SJCRH30 (cell line): ENCODE measurements at regions not wholly inside any gene's neighbourhood (a gene's known extent, or its start where the extent isn't known, plus 50 kb on each side); places are given as distances from the start of the nearest gene placed in this dataset.

Experiments
- DNase-seq, 2 experiments: peaks; one replicate each; pipeline ENCODE4 v3.0.0-alpha.2; 2015 to 2020
- H3K27ac ChIP-seq: fragments of 250-450 bp; sonication (Bioruptor Pico); 2 replicates; pipeline ENCODE4 v1.5.1; 2020; ENCODE audit warnings: mild to moderate bottlenecking, moderate library complexity
- H3K27me3 ChIP-seq: fragments of 250-450 bp; sonication (Bioruptor Pico); 2 replicates; pipeline ENCODE4 v1.5.1; 2020; ENCODE audit warnings: mild to moderate bottlenecking, moderate library complexity
- H3K36me3 ChIP-seq: fragments of 250-450 bp; sonication (Bioruptor Pico); 2 replicates; pipeline ENCODE4 v1.5.1; 2020; ENCODE audit warnings: mild to moderate bottlenecking, moderate library complexity
- H3K4me1 ChIP-seq: fragments of 250-450 bp; sonication (Bioruptor Pico); 2 replicates; pipeline ENCODE4 v1.5.1; 2020; ENCODE audit warnings: mild to moderate bottlenecking, moderate library complexity
- H3K4me3 ChIP-seq: fragments of 250-450 bp; sonication (Bioruptor Pico); 2 replicates; pipeline ENCODE4 v1.5.1; 2020; ENCODE audit warnings: mild to moderate bottlenecking, moderate library complexity
- H3K9me3 ChIP-seq: fragments of 250-450 bp; sonication (Bioruptor Pico); replicated peaks from 2 replicates; pipeline ENCODE4 v1.5.1; 2020; ENCODE audit warnings: mild to moderate bottlenecking, moderate library complexity

- no peak for DNase-seq
Observed at GRCh38 chr4:128709268-128709667, 100.2 kb upstream of the JADE1 start.

GRCh38 chr4:128707864-128708263 is 101.6 kb upstream of the JADE1 start:
- Histone ChIP-seq H3K4me3 (no peak overlapping the region), H3K36me3 (no peaks in the 10 kb centered on the region)

More at GRCh38 chr4:128709268-128709667, 100.2 kb upstream of the JADE1 start:
- Histone ChIP-seq H3K36me3 (no peaks in the 10 kb centered on the region), H3K4me3 (no peak overlapping the region), H3K27ac (no peak overlapping the region), H3K9me3 (no peaks in the 10 kb centered on the region), H3K27me3 (no peaks in the 10 kb centered on the region), H3K4me1 (no peaks in the 10 kb centered on the region)

GRCh38 chr4:128703948-128704347 is 105.6 kb upstream of the JADE1 start:
- Histone ChIP-seq H3K9me3 (no peaks in the 10 kb centered on the region), H3K4me3 (no peak overlapping the region), H3K27me3 (no peaks in the 10 kb centered on the region), H3K27ac (no peak overlapping the region), H3K4me1 (no peaks in the 10 kb centered on the region), H3K36me3 (no peaks in the 10 kb centered on the region)
- DNase-seq = no peak

More at GRCh38 chr4:128707864-128708263, 101.6 kb upstream of the JADE1 start:
- Histone ChIP-seq H3K27me3 (no peaks in the 10 kb centered on the region), H3K4me1 (no peaks in the 10 kb centered on the region), H3K27ac (no peak overlapping the region), H3K9me3 (no peaks in the 10 kb centered on the region)
- DNase-seq = no peak

GRCh38 chr4:128700659-128701350 is 108.7 kb upstream of the JADE1 start:
- H3K36me3 ChIP-seq = no peaks in the 10 kb centered on the region
- no peaks in the 10 kb centered on the region for H3K9me3 ChIP-seq
- no peak overlapping the region for H3K27ac ChIP-seq
- H3K27me3 ChIP-seq = no peaks in the 10 kb centered on the region
- no peak for DNase-seq
- no peak overlapping the region for H3K4me3 ChIP-seq
- H3K4me1 ChIP-seq = no peaks in the 10 kb centered on the region

- H3K4me3 ChIP-seq = no peak overlapping the region
- H3K4me1 ChIP-seq = no peaks in the 10 kb centered on the region
- no peaks in the 10 kb centered on the region for H3K9me3 ChIP-seq
- no peak for DNase-seq
- no peaks in the 10 kb centered on the region for H3K27me3 ChIP-seq
- no peak overlapping the region for H3K27ac ChIP-seq
- H3K36me3 ChIP-seq = no peaks in the 10 kb centered on the region
Observed at GRCh38 chr4:128698386-128698785, 111.1 kb upstream of the JADE1 start.

- DNase-seq = no peak
- Histone ChIP-seq H3K4me3 (no peak overlapping the region), H3K36me3 (no peaks in the 10 kb centered on the region), H3K9me3 (no peaks in the 10 kb centered on the region), H3K4me1 (no peaks in the 10 kb centered on the region), H3K27me3 (no peaks in the 10 kb centered on the region), H3K27ac (no peak overlapping the region)
Observed at GRCh38 chr4:128697323-128697722, 112.2 kb upstream of the JADE1 start.

- no peak for DNase-seq
- no peak overlapping the region for H3K27ac ChIP-seq
- H3K27me3 ChIP-seq = no peaks in the 10 kb centered on the region
- H3K4me3 ChIP-seq = no peak overlapping the region
- no peaks in the 10 kb centered on the region for H3K9me3 ChIP-seq
- no peaks in the 10 kb centered on the region for H3K4me1 ChIP-seq
- H3K36me3 ChIP-seq = no peaks in the 10 kb centered on the region
Observed at GRCh38 chr4:128690011-128690410, 119.5 kb upstream of the JADE1 start.

- DNase-seq = no peak
- H3K4me3 ChIP-seq = no peak overlapping the region
Observed at GRCh38 chr4:128688846-128689437, 120.6 kb upstream of the JADE1 start.

GRCh38 chr4:128688033-128688721 is 121.3 kb upstream of the JADE1 start:
- DNase-seq = no peak
- Histone ChIP-seq H3K27me3 (no peaks in the 10 kb centered on the region), H3K36me3 (no peaks in the 10 kb centered on the region), H3K4me1 (no peaks in the 10 kb centered on the region), H3K4me3 (no peak overlapping the region), H3K27ac (no peak overlapping the region), H3K9me3 (no peaks in the 10 kb centered on the region)

More at GRCh38 chr4:128688846-128689437, 120.6 kb upstream of the JADE1 start:
- Histone ChIP-seq H3K9me3 (no peaks in the 10 kb centered on the region), H3K27ac (no peak overlapping the region), H3K36me3 (no peaks in the 10 kb centered on the region), H3K4me1 (no peaks in the 10 kb centered on the region), H3K27me3 (no peaks in the 10 kb centered on the region)

- DNase-seq = no peak
- H3K27me3 ChIP-seq = no peaks in the 10 kb centered on the region
- H3K9me3 ChIP-seq = no peaks in the 10 kb centered on the region
- no peak overlapping the region for H3K27ac ChIP-seq
- H3K4me3 ChIP-seq = no peak overlapping the region
- H3K36me3 ChIP-seq = no peaks in the 10 kb centered on the region
- H3K4me1 ChIP-seq = no peaks in the 10 kb centered on the region
Observed at GRCh38 chr4:128686810-128687209, 122.7 kb upstream of the JADE1 start.

GRCh38 chr4:128686032-128686465 is 123.5 kb upstream of the JADE1 start:
- no peak for DNase-seq

GRCh38 chr4:128684016-128684415 is 125.5 kb upstream of the JADE1 start:
- H3K27ac ChIP-seq = no peak overlapping the region
- no peaks in the 10 kb centered on the region for H3K36me3 ChIP-seq
- H3K4me3 ChIP-seq = no peak overlapping the region
- no peaks in the 10 kb centered on the region for H3K27me3 ChIP-seq
- no peaks in the 10 kb centered on the region for H3K9me3 ChIP-seq
- no peaks in the 10 kb centered on the region for H3K4me1 ChIP-seq
- no peak for DNase-seq

More at GRCh38 chr4:128686032-128686465, 123.5 kb upstream of the JADE1 start:
- Histone ChIP-seq H3K4me3 (no peak overlapping the region), H3K4me1 (no peaks in the 10 kb centered on the region), H3K36me3 (no peaks in the 10 kb centered on the region), H3K9me3 (no peaks in the 10 kb centered on the region), H3K27me3 (no peaks in the 10 kb centered on the region), H3K27ac (no peak overlapping the region)

GRCh38 chr4:128682942-128683666 is 126.4 kb upstream of the JADE1 start:
- Histone ChIP-seq H3K4me3 (no peak overlapping the region), H3K9me3 (no peaks in the 10 kb centered on the region), H3K36me3 (no peaks in the 10 kb centered on the region), H3K27ac (no peak overlapping the region), H3K27me3 (no peaks in the 10 kb centered on the region), H3K4me1 (no peaks in the 10 kb centered on the region)
- DNase-seq = no peak

GRCh38 chr4:128676095-128676494 is 133.4 kb upstream of the JADE1 start:
- Histone ChIP-seq H3K4me1 (no peaks in the 10 kb centered on the region), H3K9me3 (no peaks in the 10 kb centered on the region), H3K27ac (no peak overlapping the region), H3K27me3 (no peaks in the 10 kb centered on the region), H3K36me3 (no peaks in the 10 kb centered on the region), H3K4me3 (no peak overlapping the region)
- DNase-seq = no peak

- Histone ChIP-seq H3K36me3 (no peaks in the 10 kb centered on the region), H3K27me3 (no peaks in the 10 kb centered on the region), H3K4me1 (no peaks in the 10 kb centered on the region), H3K9me3 (no peaks in the 10 kb centered on the region), H3K27ac (no peak overlapping the region), H3K4me3 (no peak overlapping the region)
- DNase-seq = no peak
Observed at GRCh38 chr4:128675083-128675482, 134.4 kb upstream of the JADE1 start.
